ENCODE measurements at regions not wholly inside any gene's neighbourhood (a gene's known extent, or its start where the extent isn't known, plus 50 kb on each side); places are given as distances from the start of the nearest gene placed in this dataset.

DNA sequence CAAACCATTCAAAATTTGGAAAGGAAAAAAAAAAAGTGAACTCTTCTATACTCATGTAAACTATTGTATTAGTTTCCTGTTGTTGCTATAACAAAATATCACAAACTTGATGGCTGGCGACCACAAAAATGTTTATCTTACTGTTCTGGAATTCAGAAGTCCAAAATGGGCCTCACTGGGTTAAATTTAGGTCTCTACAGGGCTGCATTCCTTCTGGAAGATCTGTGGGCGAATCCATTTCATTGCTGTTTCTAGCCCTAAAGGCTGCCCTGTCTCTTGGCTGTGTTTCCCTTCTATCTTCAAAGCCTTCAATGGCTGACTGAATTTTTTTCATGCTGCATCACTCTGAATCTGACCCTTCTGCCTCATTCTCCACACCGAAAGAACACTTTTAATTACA is 105.1 kb upstream of the NAV3 start (continued):
- TF ChIP-seq, protein P1, sequence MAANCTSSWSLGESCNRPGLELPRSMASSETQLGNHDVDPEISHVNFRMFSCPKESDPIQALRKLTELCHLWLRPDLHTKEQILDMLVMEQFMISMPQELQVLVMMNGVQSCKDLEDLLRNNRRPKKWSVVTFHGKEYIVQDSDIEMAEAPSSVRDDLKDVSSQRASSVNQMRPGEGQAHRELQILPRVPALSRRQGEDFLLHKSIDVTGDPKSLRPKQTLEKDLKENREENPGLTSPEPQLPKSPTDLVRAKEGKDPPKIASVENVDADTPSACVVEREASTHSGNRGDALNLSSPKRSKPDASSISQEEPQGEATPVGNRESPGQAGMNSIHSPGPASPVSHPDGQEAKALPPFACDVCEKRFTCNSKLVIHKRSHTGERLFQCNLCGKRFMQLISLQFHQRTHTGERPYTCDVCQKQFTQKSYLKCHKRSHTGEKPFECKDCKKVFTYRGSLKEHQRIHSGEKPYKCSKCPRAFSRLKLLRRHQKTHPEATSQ (tag by site-specific recombination; IDR thresholded peaks at IDR 0.05), result no peak
- TF ChIP-seq ZNF146 (tag by site-specific recombination; IDR thresholded peaks at IDR 0.05), result no peak

DNA sequence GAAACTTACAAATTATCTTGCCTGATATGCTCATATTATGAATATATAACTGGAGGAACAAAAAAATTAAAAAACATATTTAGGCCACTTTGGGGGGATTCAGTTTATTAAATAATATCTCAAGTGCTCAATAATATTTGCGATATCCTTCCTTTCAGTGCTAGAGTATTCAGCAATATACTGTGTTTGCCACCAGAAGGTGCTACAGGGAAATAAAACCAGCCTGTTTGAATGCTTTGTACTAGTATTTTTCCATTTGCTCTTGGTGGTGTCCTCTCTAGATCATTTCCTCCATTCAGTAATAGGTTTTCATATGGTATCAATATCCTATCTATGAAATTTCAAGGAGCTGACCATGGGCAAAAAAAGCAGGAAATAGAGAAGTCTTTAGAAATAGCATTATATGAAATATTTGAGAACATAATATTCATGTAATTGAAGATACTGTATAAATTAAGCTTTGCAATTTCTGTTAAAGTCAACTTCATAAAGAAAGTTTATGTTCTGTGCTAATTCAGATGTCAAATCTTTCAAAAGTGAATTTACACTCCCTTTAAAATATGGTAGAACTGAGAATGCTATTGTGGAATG is 106.2 kb upstream of the NAV3 start:
- Histone ChIP-seq H3K9me3 (ENCODE audit: control insufficient read depth, insufficient read depth, low read depth, low read length) (no peaks in the 10 kb centered on the region), H3K4me1 (ENCODE audit: control insufficient read depth, insufficient read depth, low read length) (no peaks in the 10 kb centered on the region), H3K36me3 (ENCODE audit: control insufficient read depth in 2 of 2, insufficient read depth in 1 of 2, low read length in 2 of 2) (no peaks in the 10 kb centered on the region), H3K27ac (ENCODE audit: extremely low read depth, low read depth, low read length) (no peak overlapping the region), H3K4me3 (ENCODE audit: low read depth, low read length) (no peak overlapping the region)
- CTCF ChIA-PET, result interaction anchor here (0.6 to 1.6 kb wide), 28 partner anchors 10 to 572 kb away, joined by 3 to 93 read pairs (median 3); no protein-coding TSS in a partner anchor
- POLR2A ChIA-PET, result no interaction called here
- TF ChIP-seq, protein P2, sequence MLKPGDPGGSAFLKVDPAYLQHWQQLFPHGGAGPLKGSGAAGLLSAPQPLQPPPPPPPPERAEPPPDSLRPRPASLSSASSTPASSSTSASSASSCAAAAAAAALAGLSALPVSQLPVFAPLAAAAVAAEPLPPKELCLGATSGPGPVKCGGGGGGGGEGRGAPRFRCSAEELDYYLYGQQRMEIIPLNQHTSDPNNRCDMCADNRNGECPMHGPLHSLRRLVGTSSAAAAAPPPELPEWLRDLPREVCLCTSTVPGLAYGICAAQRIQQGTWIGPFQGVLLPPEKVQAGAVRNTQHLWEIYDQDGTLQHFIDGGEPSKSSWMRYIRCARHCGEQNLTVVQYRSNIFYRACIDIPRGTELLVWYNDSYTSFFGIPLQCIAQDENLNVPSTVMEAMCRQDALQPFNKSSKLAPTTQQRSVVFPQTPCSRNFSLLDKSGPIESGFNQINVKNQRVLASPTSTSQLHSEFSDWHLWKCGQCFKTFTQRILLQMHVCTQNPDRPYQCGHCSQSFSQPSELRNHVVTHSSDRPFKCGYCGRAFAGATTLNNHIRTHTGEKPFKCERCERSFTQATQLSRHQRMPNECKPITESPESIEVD (tag by site-specific recombination; IDR thresholded peaks at IDR 0.05), result no peak
- TF ChIP-seq ZNF654 (tag by site-specific recombination; IDR thresholded peaks at IDR 0.05; ENCODE audit: low read depth), result peak; percentile 54

DNA sequence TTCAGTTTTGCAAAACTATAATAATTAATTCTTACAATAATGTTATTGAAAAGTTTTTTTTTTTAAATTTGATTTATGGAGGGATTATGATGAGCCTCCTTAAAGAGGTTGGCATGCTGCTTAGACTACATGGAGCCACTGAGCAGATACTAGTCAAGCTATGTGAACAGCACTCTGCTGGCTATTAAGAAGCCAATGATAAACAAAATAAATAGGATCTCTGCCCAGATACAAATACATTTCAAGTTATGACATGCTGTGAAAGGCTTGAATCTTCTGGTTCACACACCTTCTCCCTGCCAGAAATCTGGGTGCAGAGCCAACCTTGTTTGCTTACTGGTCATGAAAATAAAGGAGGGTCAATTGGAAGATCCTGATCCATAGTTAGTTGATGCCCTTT is 107.4 kb upstream of the NAV3 start:
- no peak overlapping the region for H3K27ac ChIP-seq (ENCODE audit: extremely low read depth, low read depth, low read length)
- CTCF ChIA-PET, result interaction anchor here (1.4 to 2.0 kb wide), 2 partner anchors 203 to 209 kb away, joined by 4 to 22 read pairs; no protein-coding TSS in a partner anchor
- TF ChIP-seq, protein P3, sequence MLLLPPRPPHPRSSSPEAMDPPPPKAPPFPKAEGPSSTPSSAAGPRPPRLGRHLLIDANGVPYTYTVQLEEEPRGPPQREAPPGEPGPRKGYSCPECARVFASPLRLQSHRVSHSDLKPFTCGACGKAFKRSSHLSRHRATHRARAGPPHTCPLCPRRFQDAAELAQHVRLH (tag by site-specific recombination; IDR thresholded peaks at IDR 0.05), result no peak
- TF ChIP-seq, protein P4, sequence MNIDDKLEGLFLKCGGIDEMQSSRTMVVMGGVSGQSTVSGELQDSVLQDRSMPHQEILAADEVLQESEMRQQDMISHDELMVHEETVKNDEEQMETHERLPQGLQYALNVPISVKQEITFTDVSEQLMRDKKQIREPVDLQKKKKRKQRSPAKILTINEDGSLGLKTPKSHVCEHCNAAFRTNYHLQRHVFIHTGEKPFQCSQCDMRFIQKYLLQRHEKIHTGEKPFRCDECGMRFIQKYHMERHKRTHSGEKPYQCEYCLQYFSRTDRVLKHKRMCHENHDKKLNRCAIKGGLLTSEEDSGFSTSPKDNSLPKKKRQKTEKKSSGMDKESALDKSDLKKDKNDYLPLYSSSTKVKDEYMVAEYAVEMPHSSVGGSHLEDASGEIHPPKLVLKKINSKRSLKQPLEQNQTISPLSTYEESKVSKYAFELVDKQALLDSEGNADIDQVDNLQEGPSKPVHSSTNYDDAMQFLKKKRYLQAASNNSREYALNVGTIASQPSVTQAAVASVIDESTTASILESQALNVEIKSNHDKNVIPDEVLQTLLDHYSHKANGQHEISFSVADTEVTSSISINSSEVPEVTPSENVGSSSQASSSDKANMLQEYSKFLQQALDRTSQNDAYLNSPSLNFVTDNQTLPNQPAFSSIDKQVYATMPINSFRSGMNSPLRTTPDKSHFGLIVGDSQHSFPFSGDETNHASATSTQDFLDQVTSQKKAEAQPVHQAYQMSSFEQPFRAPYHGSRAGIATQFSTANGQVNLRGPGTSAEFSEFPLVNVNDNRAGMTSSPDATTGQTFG (tag by site-specific recombination; IDR thresholded peaks at IDR 0.05; ENCODE audit: borderline replicate concordance), result no peak
- TF ChIP-seq, protein P5, sequence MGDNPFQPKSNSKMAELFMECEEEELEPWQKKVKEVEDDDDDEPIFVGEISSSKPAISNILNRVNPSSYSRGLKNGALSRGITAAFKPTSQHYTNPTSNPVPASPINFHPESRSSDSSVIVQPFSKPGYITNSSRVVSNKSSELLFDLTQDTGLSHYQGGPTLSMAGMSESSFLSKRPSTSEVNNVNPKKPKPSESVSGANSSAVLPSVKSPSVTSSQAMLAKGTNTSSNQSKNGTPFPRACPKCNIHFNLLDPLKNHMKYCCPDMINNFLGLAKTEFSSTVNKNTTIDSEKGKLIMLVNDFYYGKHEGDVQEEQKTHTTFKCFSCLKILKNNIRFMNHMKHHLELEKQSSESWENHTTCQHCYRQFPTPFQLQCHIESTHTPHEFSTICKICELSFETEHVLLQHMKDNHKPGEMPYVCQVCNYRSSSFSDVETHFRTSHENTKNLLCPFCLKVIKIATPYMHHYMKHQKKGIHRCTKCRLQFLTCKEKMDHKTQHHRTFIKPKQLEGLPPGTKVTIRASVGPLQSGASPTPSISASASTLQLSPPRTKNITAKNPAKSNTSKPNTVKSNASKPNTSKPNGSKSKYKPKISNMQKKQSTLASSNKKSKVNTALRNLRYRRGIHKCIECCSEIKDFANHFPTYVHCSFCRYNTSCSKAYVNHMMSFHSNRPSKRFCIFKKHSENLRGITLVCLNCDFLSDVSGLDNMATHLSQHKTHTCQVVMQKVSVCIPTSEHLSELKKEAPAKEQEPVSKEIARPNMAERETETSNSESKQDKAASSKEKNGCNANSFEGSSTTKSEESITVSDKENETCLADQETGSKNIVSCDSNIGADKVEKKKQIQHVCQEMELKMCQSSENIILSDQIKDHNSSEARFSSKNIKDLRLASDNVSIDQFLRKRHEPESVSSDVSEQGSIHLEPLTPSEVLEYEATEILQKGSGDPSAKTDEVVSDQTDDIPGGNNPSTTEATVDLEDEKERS (tag by site-specific recombination; IDR thresholded peaks at IDR 0.05), result no peak
- no peak for TF ChIP-seq ZNF514 (tag by site-specific recombination; IDR thresholded peaks at IDR 0.05)
- TF ChIP-seq GLI2 (tag by site-specific recombination; IDR thresholded peaks at IDR 0.05; ENCODE audit: borderline replicate concordance, low read depth), result no peak
- TF ChIP-seq ZNF354C (tag by site-specific recombination; IDR thresholded peaks at IDR 0.05; ENCODE audit: borderline replicate concordance, low read depth), result no peak
- TF ChIP-seq KLF8 (tag by site-specific recombination; IDR thresholded peaks at IDR 0.05), result no peak
- TF ChIP-seq, protein P6, sequence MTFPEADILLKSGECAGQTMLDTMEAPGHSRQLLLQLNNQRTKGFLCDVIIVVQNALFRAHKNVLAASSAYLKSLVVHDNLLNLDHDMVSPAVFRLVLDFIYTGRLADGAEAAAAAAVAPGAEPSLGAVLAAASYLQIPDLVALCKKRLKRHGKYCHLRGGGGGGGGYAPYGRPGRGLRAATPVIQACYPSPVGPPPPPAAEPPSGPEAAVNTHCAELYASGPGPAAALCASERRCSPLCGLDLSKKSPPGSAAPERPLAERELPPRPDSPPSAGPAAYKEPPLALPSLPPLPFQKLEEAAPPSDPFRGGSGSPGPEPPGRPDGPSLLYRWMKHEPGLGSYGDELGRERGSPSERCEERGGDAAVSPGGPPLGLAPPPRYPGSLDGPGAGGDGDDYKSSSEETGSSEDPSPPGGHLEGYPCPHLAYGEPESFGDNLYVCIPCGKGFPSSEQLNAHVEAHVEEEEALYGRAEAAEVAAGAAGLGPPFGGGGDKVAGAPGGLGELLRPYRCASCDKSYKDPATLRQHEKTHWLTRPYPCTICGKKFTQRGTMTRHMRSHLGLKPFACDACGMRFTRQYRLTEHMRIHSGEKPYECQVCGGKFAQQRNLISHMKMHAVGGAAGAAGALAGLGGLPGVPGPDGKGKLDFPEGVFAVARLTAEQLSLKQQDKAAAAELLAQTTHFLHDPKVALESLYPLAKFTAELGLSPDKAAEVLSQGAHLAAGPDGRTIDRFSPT (tag by site-specific recombination; IDR thresholded peaks at IDR 0.05), result no peak
- no peak for TF ChIP-seq ZNF677 (tag by site-specific recombination; IDR thresholded peaks at IDR 0.05)
- TF ChIP-seq ZNF146 (tag by site-specific recombination; IDR thresholded peaks at IDR 0.05), result no peak
- TF ChIP-seq ZNF621 (tag by site-specific recombination; IDR thresholded peaks at IDR 0.05), result no peak
- no peak for TF ChIP-seq ZNF510 (tag by site-specific recombination; IDR thresholded peaks at IDR 0.05; ENCODE audit: insufficient replicate concordance)
- TF ChIP-seq, protein P7, sequence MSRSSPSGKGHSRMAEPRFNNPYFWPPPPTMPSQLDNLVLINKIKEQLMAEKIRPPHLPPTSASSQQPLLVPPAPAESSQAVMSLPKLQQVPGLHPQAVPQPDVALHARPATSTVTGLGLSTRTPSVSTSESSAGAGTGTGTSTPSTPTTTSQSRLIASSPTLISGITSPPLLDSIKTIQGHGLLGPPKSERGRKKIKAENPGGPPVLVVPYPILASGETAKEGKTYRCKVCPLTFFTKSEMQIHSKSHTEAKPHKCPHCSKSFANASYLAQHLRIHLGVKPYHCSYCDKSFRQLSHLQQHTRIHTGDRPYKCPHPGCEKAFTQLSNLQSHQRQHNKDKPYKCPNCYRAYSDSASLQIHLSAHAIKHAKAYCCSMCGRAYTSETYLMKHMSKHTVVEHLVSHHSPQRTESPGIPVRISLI (tag by site-specific recombination; IDR thresholded peaks at IDR 0.05), result no peak
- TF ChIP-seq ZNF138 (tag by site-specific recombination; IDR thresholded peaks at IDR 0.05; ENCODE audit: borderline replicate concordance), result no peak
- TF ChIP-seq BCL11B (tag by site-specific recombination; IDR thresholded peaks at IDR 0.05; ENCODE audit: low read depth), result no peak
- TF ChIP-seq ZNF311 (tag by site-specific recombination; IDR thresholded peaks at IDR 0.05; ENCODE audit: borderline replicate concordance), result no peak

More for the DNA sequence above, 107.4 kb upstream of the NAV3 start:
- no peaks in the 10 kb centered on the region for H3K36me3 ChIP-seq (ENCODE audit: control insufficient read depth in 2 of 2, insufficient read depth in 1 of 2, low read length in 2 of 2)
- no peak overlapping the region for H3K4me3 ChIP-seq (ENCODE audit: low read depth, low read length)
- H3K4me1 ChIP-seq (ENCODE audit: control insufficient read depth, insufficient read depth, low read length), result no peaks in the 10 kb centered on the region
- no peaks in the 10 kb centered on the region for H3K9me3 ChIP-seq (ENCODE audit: control insufficient read depth, insufficient read depth, low read depth, low read length)
- POLR2A ChIA-PET, result no interaction called here

All from HEK293 (cell line).